HG02852 (cell line): ENCODE measurements at regions not wholly inside any gene's neighbourhood (a gene's known extent, or its start where the extent isn't known, plus 50 kb on each side); places are given as distances from the start of the nearest gene placed in this dataset.
"Not testable (repeated sequence)": the region's sequence is repeated elsewhere in the genome, so short reads cannot be mapped to it uniquely, and the experiment has no call there.

Experiments used
- ATAC-seq: cut with Tn5 transposase; IDR thresholded peaks from one replicate; pipeline ENCODE4 v1.9.1; 2021; ENCODE audit warnings: mild to moderate bottlenecking, moderate library complexity; ENCODE audit not compliant: unreplicated experiment

- ATAC-seq, result no peak
Observed at GRCh38 chr14:38357557-38357956, 101.7 kb upstream of the CLEC14A start.

GRCh38 chr14:38355473-38355872 lies 99.6 kb upstream of the CLEC14A start:
- not testable (repeated sequence) for ATAC-seq

GRCh38 chr14:38350102-38350501 lies 94.2 kb upstream of the CLEC14A start:
- ATAC-seq, result no peak

- ATAC-seq, result no peak
Observed at GRCh38 chr14:38342803-38343202, 86.9 kb upstream of the CLEC14A start.

- ATAC-seq, result no peak
Observed at GRCh38 chr14:38339696-38340095, 83.8 kb upstream of the CLEC14A start.

- no peak for ATAC-seq
Observed at GRCh38 chr14:38336298-38336697, 80.4 kb upstream of the CLEC14A start.

- no peak for ATAC-seq
Observed at GRCh38 chr14:38330275-38330674, 74.4 kb upstream of the CLEC14A start.

- ATAC-seq, result no peak
Observed at GRCh38 chr14:38329246-38329645, 73.4 kb upstream of the CLEC14A start.

- ATAC-seq, result no peak
Observed at GRCh38 chr14:38316922-38317321, 61.0 kb upstream of the CLEC14A start.

GRCh38 chr14:38311655-38312054 lies 55.8 kb upstream of the CLEC14A start:
- ATAC-seq, result no peak

- no peak for ATAC-seq
Observed at GRCh38 chr14:38310420-38310995, 54.6 kb upstream of the CLEC14A start.

- no peak for ATAC-seq
Observed at GRCh38 chr14:38309522-38310277, 53.8 kb upstream of the CLEC14A start.
